Neural progenitor cell (in vitro differentiated cells): ENCODE measurements at regions not wholly inside any gene's neighbourhood (a gene's known extent, or its start where the extent isn't known, plus 50 kb on each side); places are given as distances from the start of the nearest gene placed in this dataset.

Experiments used
- DNase-seq: peaks from one replicate; pipeline ENCODE4 v3.0.0-alpha.2; 2016; ENCODE audit warnings: low spot score
- H2AFZ ChIP-seq: fragments of 200-600 bp; sonication (generic); replicated peaks from 2 replicates; pipeline ENCODE4 v1.6.1; 2016; ENCODE audit warnings: antibody characterized with exemption
- H3F3A ChIP-seq: fragments of 200-600 bp; sonication (generic); 2 replicates; pipeline ENCODE4 v1.6.1; 2016; ENCODE audit warnings: antibody characterized with exemption, low read depth
- H3K27ac ChIP-seq: fragments of 200-600 bp; sonication (generic); 2 replicates; pipeline ENCODE4 v1.5.1; 2016; ENCODE audit warnings: mild to moderate bottlenecking
- H3K27me3 ChIP-seq: fragments of 200-600 bp; sonication (generic); 2 replicates; pipeline ENCODE4 v1.6.1; 2016; ENCODE audit warnings: mild to moderate bottlenecking, moderate library complexity
- H3K36me3 ChIP-seq: fragments of 200-600 bp; sonication (generic); 2 replicates; pipeline ENCODE4 v1.5.1; 2016
- H3K4me1 ChIP-seq: fragments of 200-600 bp; sonication (generic); 2 replicates; pipeline ENCODE4 v1.6.1; 2016; ENCODE audit warnings: mixed run types
- H3K4me2 ChIP-seq: fragments of 200-600 bp; sonication (generic); 2 replicates; pipeline ENCODE4 v1.6.1; 2016
- H3K4me3 ChIP-seq: fragments of 200-600 bp; sonication (generic); 2 replicates; pipeline ENCODE4 v1.5.1; 2016
- H3K79me2 ChIP-seq: fragments of 200-600 bp; sonication (generic); 2 replicates; pipeline ENCODE4 v1.6.1; 2016; ENCODE audit warnings: low read depth
- H3K9ac ChIP-seq: fragments of 200-600 bp; sonication (generic); 2 replicates; pipeline ENCODE4 v1.6.1; 2016
- H3K9me3 ChIP-seq: fragments of 200-600 bp; sonication (generic); 2 replicates; pipeline ENCODE4 v1.5.1; 2016; ENCODE audit warnings: low read depth
- H4K20me1 ChIP-seq: fragments of 200-600 bp; sonication (generic); 2 replicates; pipeline ENCODE4 v1.6.1; 2016; ENCODE audit warnings: low read depth
- H3K27ac Mint-ChIP-seq: 3 replicates; pipeline ENCODE4 v1.8.0; 2021; ENCODE audit warnings: mixed read lengths
- H3K27me3 Mint-ChIP-seq: 2 replicates; pipeline ENCODE4 v1.8.0; 2022; ENCODE audit warnings: low read depth, mild to moderate bottlenecking, inconsistent platforms, moderate library complexity, mixed read lengths; ENCODE audit not compliant: insufficient read depth
- H3K36me3 Mint-ChIP-seq: 3 replicates; pipeline ENCODE4 v1.8.0; 2021; ENCODE audit warnings: mixed read lengths
- H3K4me1 Mint-ChIP-seq: 3 replicates; pipeline ENCODE4 v1.8.0; 2021; ENCODE audit warnings: mixed read lengths
- H3K4me3 Mint-ChIP-seq: 3 replicates; pipeline ENCODE4 v1.8.0; 2021; ENCODE audit warnings: mild to moderate bottlenecking, moderate library complexity, mixed read lengths
- H3K9me3 Mint-ChIP-seq: 3 replicates; pipeline ENCODE4 v1.8.0; 2020; ENCODE audit warnings: mixed read lengths
- CTCF ChIP-seq: fragments of 200-600 bp; sonication (generic); IDR thresholded peaks from 2 replicates; pipeline ENCODE4 v1.5.1; 2017; ENCODE audit warnings: antibody characterized with exemption, mild to moderate bottlenecking
- EZH2 ChIP-seq: fragments of 200-600 bp; sonication (generic); IDR thresholded peaks from 2 replicates; pipeline ENCODE4 v1.6.1; 2017; ENCODE audit warnings: antibody characterized with exemption, mild to moderate bottlenecking, moderate library complexity
- EZH2phosphoT487 ChIP-seq: fragments of 200-600 bp; sonication (generic); IDR thresholded peaks from 2 replicates; pipeline ENCODE4 v1.6.1; 2017; ENCODE audit warnings: antibody characterized with exemption

GRCh38 chr6:159494586-159494972 lies 198.5 kb downstream of the SOD2 start:
- H3K9me3 Mint-ChIP-seq, result no peaks in the 10 kb centered on the region
- no peak overlapping the region for H3K27ac Mint-ChIP-seq
- H3K9ac ChIP-seq, result no peak overlapping the region
- no peaks in the 10 kb centered on the region for H3K27me3 ChIP-seq
- H3F3A ChIP-seq, result no peaks in the 10 kb centered on the region
- TF ChIP-seq EZH2, result no peak
- TF ChIP-seq EZH2phosphoT487, result no peak
- no peak for TF ChIP-seq CTCF
- no peaks in the 10 kb centered on the region for H3K79me2 ChIP-seq
- H3K9me3 ChIP-seq, result peaks cover 9% of the 10 kb centered on the region
- H3K36me3 ChIP-seq, result no peaks in the 10 kb centered on the region
- no peak overlapping the region for H3K27ac ChIP-seq
- H3K4me3 ChIP-seq, result no peak overlapping the region
- no peak overlapping the region for H3K4me3 Mint-ChIP-seq
- H3K36me3 Mint-ChIP-seq, result no peaks in the 10 kb centered on the region
- peaks cover 2% of the 10 kb centered on the region for H3K27me3 Mint-ChIP-seq
- H4K20me1 ChIP-seq, result no peaks in the 10 kb centered on the region
- no peak for DNase-seq
- H2AFZ ChIP-seq, result no peak overlapping the region
- no peaks in the 10 kb centered on the region for H3K4me1 ChIP-seq
- H3K4me1 Mint-ChIP-seq, result no peaks in the 10 kb centered on the region
- H3K4me2 ChIP-seq, result no peak overlapping the region

GRCh38 chr6:159493898-159494585 lies 199.0 kb downstream of the SOD2 start:
- no peaks in the 10 kb centered on the region for H3K9me3 Mint-ChIP-seq
- H3K9me3 ChIP-seq, result peaks cover 9% of the 10 kb centered on the region
- no peaks in the 10 kb centered on the region for H3F3A ChIP-seq
- no peak overlapping the region for H2AFZ ChIP-seq
- H3K27me3 ChIP-seq, result no peaks in the 10 kb centered on the region
- no peak overlapping the region for H3K4me2 ChIP-seq
- H3K36me3 ChIP-seq, result no peaks in the 10 kb centered on the region
- no peaks in the 10 kb centered on the region for H3K4me1 Mint-ChIP-seq
- no peak overlapping the region for H3K27ac Mint-ChIP-seq
- no peak overlapping the region for H3K27ac ChIP-seq
- no peak overlapping the region for H3K4me3 ChIP-seq
- H3K79me2 ChIP-seq, result no peaks in the 10 kb centered on the region
- H3K27me3 Mint-ChIP-seq, result peaks cover 2% of the 10 kb centered on the region
- no peaks in the 10 kb centered on the region for H3K36me3 Mint-ChIP-seq
- H3K4me1 ChIP-seq, result no peaks in the 10 kb centered on the region
- no peaks in the 10 kb centered on the region for H4K20me1 ChIP-seq
- H3K9ac ChIP-seq, result no peak overlapping the region
- no peak overlapping the region for H3K4me3 Mint-ChIP-seq
- TF ChIP-seq CTCF, result no peak
- TF ChIP-seq EZH2, result no peak
- no peak for TF ChIP-seq EZH2phosphoT487
- no peak for DNase-seq

DNA sequence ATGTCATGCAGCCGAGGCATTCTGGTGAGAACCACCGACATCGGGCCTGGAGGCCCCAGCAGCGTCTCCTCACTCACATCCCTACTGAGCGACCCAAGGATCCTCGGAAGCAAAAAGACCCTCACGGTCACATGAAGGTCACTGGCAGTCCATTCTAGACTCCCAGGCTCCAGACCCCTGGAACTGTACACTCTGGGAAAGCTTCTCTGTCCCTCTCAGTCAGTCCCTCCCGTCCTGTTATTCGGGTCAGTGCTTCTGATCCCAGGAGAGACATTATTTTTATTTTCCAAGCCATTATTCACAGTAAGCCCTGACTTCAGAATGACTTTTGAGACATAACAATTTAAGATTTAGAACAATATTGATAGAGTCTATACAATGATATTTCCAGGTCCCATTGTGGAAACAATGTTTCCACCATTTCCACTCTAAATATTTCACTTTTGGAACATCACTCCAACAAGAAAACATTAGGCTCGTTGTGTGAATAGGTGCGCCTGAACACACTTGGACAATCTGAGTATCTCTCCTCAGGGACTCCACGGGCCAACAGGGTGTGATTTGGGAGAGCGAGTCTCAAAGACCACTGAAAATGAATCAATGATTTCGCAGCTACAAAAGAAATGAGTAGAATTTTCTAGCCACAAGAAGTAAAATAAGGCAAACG lies 199.7 kb downstream of the SOD2 start:
- DNase-seq, result no peak
- H3K27me3 ChIP-seq, result no peaks in the 10 kb centered on the region
- no peak overlapping the region for H3K9ac ChIP-seq
- no peaks in the 10 kb centered on the region for H3F3A ChIP-seq
- H3K4me1 ChIP-seq, result no peaks in the 10 kb centered on the region
- Mint-ChIP-seq H3K27me3 (peaks cover 2% of the 10 kb centered on the region), H3K36me3 (no peaks in the 10 kb centered on the region), H3K27ac (no peak overlapping the region), H3K4me3 (no peak overlapping the region), H3K9me3 (no peaks in the 10 kb centered on the region), H3K4me1 (no peaks in the 10 kb centered on the region)
- no peaks in the 10 kb centered on the region for H3K79me2 ChIP-seq
- H4K20me1 ChIP-seq, result no peaks in the 10 kb centered on the region
- TF ChIP-seq EZH2 (no peak), CTCF (no peak), EZH2phosphoT487 (no peak)
- no peak overlapping the region for H3K4me3 ChIP-seq
- H2AFZ ChIP-seq, result no peak overlapping the region
- H3K27ac ChIP-seq, result no peak overlapping the region
- no peaks in the 10 kb centered on the region for H3K36me3 ChIP-seq
- H3K4me2 ChIP-seq, result no peak overlapping the region
- H3K9me3 ChIP-seq, result peaks cover 5% of the 10 kb centered on the region
